GM21515 (cell line): ENCODE measurements at regions not wholly inside any gene's neighbourhood (a gene's known extent, or its start where the extent isn't known, plus 50 kb on each side); places are given as distances from the start of the nearest gene placed in this dataset.

Experiments used
- ATAC-seq: cut with Tn5 transposase; IDR thresholded peaks from one replicate; pipeline ENCODE4 v1.9.1; 2021; ENCODE audit not compliant: unreplicated experiment

DNA sequence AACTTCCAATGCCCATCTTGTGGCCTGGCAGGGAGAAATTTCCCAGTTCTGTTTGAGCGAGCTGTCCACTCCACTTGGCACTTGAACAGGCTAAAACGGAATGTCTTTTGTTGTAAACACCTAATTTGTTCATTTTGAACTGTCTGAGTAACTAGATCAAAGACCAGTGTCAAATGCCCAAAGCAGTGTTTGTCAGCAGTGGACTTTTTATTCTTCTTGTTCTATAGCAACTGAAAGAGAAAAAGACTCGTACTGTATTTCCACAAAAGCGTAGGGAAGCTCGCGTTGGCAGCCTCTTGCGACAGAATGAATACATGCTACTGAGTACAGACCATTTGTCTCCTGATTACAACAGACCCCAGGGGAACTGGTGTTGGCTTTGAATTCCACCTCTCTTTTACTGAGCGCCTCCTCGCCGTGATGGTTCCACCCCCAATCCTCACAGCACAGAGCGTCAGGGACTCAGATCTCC is 601.8 kb upstream of the ZNF608 start:
- no peak for ATAC-seq

DNA sequence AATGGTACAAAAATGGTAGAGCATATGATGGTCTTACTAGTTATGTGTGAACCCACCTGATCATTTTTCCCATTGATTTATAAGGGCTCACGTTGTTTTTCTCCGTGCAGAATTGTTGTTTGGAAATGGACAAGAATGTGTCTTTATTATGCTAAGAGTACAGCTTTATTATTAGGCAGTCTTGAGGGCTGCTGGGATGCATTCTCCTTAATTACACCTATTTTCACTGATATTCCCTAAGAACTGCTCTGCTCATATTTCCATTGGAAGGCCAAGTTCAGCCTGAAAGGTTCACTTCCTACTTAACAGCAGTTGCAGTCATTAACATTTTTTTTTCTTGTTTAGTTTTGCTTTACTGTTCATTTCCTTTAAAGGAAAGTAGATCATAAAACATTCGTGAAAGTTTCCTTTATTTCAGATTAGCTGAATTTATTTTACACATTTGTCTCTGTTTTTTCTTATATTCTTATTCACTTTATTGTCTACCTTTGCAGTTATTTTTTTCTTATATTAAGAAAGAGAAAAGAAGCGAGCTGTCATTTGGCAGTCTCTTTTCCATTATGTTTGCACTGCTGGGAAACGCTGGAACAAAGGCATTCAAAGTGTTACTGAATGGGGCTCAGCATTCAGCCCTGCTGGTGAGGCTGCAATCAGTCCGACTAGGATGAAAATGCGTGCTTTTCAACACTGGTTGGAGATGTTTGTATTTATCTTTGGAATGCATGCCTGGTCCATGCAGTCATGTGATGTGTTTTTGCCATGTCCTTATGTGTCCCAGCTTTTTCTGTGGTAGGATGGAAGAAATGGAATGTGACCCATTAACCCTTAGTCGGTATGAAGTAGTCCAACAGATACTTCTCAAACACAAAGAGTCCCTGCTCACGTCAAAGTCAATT is 602.7 kb upstream of the ZNF608 start:
- no peak for ATAC-seq

DNA sequence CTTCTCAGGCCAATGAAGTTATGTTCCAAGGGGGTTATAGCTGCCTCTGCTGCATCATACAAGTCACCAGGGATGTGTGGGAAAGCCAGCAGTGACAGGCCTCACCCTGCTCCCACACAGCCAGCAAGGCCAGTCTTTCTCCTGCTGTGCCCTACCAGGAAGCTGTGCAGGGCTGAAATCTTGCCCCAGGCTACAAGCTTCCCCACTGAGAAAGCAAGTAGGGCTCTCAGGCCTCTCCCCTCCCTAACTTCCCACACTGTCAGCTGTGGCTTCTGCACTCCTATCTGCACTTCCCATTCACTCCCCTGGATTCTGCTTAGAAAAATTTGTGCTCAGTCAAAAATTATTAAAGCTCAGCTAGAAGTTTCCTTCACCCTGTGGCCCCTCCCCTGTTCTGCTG is 611.2 kb upstream of the ZNF608 start:
- no peak for ATAC-seq

DNA sequence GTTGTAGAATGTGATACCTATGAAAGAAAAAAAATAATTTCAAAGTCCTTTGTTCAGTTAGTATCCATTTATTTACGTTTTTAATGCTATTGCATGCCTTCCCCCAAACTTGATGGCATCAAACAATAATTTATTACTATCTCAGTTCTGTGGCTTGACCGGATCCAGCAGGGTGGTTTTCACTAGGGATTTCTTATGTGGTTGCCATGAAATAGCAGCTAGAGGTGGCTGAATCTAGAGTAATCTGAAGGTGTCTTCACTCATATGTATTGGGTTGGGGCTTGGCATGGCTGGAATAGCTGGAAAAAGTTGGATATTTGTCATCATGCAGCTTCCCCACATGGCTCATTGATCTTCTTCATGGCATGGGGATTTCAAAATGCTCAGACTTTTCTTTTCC is 619.3 kb upstream of the ZNF608 start:
- ATAC-seq = no peak

DNA sequence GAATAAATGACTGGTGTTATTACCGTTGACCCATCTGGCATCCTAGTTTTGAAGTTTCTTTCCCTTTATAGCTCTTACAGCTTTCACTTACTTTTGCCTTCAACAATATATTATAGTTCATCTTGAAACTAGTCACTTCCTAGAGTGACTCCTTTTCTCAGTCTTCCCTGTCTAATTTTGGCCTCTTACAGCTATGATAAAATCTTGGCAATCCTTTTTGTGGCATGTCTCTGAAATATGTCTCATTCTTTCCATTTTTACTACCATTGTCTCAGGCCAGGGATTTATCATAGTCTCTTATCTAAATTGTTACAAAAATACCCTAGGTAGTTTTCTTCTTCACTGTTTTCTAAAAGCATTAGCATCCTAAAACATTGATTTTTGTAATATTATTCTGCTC is 621.3 kb upstream of the ZNF608 start:
- ATAC-seq = no peak

DNA sequence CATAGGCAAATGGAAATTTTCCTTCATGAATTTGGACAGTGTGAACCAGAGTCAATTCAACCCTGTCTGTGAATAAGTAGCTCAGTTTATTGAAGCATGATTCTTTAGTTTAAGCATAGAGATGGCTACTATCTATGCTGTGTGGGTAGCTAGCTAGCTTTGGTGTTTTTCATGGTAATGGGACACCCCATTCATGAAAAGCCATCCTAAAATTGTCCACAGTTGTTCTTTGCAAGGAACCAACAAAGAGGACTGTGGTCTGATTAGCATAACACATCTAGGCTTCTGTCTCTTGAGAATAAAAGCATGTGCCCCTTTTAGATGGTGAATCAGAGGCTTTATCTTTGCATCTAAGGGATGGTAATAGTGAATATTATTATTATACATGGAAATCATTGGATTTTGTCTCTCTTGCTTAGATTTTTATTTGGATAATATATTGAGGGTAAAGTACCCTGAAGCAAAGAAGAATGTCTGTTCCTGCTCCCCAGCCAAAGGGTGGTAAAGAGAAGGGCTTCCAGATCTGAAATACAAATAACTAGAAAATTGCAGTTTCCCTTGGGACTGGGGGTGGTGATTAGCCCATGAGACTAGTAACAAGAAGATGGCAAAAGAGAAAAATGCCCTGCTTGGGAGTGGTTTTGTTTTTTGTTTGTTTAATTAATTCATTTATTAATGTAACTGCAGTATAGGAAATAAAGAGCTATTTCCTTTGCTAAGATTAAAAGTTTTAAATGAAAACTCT is 624.2 kb upstream of the ZNF608 start:
- no peak for ATAC-seq

DNA sequence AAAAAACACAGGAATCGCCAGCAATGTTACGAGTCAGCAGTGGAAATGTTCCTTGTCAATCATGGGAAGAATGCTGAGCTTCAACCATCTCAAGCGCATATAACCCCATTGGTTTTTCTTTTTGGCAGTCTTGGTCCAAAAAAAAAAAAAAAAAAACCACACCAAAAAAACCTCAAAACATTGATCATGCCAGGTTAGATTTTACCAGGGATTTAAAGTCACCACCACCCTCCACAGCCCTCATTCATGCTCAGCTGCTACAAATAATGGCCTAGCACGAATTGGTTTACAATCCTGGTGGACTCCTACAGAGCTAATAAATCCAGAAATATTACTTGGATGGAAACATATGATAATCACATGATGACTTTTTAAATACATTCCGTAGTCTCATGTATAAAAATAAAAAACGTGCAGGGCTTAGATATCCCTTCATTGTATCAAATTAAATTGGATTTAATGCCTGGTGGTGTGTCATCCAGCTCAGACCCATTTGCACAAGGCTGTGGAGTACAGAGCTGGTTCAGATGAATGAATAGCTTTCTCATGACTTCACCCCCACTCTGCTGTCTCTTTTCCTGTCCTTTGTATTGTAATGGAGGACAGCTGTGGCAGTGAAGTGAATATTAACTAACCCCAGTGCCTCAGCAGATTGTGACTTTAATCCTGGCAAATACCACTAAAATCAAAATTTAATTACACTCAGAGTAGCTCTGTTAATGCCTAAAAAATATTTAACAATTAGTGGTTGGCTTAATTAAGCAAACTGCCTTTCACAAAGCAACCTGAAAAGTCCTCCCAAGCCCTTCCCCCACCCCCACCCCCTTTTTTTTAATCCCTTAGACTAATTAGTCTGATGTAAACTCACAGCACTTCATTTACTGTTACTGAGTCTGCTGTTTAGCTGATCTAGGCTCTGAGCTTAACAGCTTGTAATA is 626.5 kb upstream of the ZNF608 start:
- ATAC-seq = no peak

DNA sequence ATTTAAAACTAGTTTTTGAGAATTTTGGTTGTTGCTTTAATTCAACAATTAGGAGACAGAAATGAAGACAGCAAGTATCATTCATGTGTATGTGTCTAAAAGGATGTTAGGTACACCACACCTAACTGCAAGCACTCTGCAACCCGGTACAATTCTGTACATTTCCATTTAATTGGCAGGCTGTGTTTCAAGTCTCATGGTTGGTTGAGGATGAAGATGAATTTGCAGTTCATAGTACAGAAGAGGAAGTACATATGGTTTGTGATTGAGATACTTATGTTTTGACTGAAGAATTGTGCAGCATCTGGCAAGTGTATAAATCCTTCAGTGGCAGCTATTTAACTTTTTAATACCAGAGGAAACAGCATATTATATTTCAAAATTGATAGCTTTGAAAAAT is 628.7 kb upstream of the ZNF608 start:
- ATAC-seq = peak; percentile 69

DNA sequence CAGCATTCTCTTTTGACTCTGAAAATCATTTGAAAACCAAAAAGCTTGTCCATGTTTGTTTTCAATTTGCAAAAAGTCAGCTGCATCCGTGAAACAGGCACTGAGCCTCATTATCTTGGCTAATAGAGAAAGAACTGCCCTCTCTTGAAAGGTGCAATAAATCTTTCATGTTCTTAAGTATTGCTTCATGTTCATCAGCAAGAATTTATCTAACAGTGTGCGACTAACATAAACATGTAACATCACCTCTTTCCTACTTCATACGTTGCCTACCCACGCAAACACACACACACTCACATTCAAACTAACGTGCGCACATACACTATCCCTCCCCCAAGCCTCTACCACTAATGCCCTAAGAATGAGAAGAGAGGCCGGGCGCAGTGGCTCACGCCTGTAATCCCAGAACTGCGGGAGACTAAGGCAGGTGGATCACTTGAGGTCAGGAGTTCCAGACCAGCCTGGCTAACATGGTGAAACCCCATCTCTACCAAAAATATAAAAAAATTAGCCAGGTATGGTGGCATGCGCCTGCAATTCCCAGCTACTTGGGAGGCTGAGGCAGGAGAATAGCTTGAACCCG is 629.7 kb upstream of the ZNF608 start:
- no peak for ATAC-seq

DNA sequence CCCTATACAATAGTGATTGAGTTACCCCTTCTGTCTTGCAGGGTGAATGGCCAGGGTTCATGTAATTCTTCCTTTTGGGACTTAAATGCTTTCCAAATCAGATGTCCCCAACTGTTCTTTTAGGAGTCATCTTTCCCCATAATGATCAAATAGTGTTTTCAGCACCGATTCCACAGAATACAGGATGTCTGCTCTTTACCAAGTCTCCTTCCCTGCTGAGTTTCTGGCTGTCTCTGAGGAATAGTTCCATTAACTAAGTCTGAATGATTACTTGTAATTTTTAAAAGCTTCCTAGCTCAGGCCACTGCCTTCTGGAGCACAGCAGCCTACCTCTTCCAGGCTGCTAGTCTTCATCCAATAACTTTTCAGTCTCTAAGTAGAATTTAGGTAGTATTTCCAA is 630.7 kb upstream of the ZNF608 start:
- no peak for ATAC-seq

DNA sequence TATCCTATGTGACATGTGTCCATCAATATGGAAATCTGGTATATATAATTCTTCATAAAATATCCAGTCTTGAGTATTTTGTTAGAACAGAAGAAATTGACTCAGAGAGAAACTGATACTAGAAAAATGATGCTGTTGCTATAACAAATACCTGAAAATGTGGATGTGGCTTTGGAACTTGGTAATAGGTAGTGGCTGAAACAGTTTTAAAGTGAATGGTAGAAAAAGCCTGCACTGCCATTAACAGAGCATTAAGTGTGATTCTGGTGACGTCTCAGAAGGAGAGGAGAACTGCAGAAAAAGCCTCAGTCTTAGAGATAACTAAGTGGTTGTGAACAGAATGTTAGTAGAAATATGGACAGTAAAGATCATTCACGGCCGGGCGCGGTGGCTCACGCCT is 634.9 kb upstream of the ZNF608 start:
- ATAC-seq = no peak

DNA sequence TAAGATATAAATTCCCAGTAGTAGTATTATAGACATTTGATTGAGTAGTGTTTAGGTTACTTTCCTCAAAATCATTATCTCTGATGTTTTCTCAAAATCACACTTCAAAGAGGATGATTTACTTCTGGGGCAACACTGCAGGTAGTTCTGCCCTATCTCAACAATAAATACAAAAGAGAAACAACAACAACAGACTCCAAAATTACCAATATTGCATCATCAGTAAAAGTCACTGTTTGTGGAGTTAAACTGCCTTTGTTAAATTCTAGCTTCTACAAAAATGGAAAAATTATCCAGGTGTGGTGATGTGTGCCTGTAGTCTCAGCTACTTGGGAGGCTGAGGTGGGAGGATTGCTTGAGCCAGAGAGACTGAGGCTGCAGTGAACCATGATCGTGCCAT is 637.6 kb upstream of the ZNF608 start:
- no peak for ATAC-seq

DNA sequence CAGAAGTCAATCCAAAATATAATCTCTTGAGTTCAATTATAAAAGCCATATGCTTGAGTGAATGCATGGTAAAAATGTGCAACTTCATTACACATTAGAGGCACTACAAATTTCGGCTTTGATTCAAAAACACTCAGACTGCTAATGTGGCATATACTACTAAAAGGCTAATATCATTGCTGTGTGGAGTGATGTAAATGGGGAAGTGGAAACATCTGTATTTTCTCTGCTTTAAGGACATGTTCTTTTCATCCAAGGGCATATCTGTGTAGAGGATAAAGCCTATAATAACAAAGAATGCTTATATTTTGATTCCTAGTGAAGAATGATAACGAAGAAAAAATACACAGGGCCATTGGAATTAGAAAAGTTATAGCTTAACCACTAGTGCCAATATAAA is 643.9 kb upstream of the ZNF608 start:
- ATAC-seq = no peak

DNA sequence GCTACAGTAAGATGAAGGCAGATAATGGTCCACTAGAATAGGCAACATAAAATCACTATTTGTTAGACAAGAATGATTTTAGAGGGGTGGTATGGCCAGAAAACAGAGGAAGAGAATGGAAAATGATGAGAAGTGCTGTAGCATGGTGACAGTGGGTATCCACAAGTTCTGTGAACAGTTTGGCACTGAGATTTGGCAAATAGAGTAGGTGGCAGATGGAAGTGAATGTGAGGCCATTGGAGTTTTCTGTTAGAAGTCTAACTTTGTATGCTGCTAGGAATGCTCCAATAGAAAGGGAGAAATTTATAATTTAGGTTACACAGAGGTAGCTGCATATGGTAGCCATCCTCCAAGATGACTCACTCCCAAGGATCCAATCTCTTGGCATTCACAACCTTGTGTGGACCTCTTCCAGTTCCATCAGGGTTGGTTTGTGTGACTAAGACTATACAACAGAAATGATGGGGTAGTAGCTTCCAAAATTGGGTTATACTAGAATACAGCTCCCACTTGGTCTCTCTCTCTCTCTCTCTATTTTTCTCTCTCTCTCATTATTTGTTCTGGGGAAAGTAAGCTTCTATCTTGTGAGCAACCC is 646.9 kb upstream of the ZNF608 start:
- ATAC-seq = no peak

DNA sequence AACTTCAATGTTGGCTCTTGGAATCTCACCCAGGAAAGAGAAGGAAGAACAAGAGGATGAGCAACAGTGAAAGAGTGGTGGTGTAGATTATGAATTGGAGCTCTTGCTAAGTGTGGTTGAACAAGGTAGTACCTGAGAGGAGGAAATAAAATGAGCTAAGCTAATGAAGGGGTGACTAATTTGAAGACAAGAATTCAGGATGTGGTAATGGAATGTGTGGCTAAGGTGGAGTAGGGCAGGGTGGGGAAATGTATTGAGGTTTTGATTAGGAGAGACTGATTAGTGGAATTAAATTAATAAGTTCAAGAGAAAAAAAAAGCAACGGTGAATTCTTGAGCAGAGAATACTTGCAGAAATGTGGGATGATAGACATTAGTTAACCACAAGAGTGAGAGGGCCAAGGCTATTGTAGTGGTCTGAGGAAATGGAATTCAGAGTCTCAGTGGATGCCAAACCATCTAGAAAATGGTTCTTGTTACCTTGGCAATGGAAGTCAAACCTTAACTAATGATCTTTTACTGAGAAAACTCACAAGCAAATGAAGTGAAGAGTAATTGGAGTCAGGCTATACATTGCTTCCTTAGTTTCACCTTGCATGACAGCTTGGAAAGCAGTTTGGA is 648.3 kb upstream of the ZNF608 start:
- no peak for ATAC-seq

DNA sequence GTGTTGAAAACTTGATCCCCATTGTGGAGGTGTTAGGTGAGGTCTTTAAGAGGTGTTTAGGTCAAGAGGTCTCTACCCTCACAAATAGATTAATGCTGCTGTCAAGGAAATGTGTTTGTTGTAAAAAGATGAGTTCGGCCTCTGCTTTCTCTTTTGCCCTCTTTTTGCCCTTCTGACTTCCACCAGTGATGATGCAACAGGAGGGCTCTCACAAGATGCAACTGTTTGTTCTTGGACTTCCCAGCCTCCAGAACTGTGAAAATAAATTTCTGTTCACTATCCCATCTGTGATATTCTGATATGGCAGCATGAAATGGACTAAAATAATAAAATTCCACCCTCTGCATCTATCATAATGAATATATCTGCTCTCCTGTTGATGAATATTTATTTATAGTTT is 650.0 kb upstream of the ZNF608 start:
- ATAC-seq = no peak

DNA sequence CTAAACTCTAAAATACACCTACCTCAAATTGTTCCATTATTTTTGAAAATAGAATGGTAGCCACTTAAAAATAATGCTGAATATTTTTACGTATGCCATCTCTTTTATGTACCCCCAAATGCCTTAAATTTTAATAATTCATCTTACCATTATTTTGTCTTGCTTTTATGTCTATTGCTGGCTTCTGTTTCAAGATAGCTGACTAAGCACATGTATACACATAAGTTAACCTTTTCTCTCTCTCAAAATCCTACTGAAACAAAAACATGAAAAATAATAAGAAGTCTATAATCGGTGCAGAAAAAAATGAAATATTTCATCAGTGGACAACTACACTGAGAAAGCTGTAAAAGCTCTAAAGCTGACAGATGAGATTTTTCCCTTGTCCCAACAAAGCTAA is 652.0 kb upstream of the ZNF608 start:
- ATAC-seq = no peak

DNA sequence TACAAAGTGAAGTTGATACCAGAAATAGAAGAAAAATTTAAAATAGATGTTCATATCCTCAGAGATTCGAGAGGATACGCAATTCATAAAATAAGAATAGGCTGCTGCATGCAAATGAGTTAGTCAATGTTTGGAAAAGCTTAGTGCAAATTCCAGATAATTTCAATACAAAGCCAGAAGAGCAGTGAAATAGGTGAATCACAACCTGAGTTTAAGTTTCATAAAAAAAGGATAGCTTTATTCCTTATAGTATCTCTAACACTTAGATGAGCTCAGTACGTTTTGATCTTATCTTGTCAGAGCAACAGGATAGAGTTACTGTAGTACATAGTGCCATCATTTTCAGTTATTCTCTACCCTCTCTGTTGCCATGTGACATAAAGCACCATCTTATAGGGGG is 653.4 kb upstream of the ZNF608 start:
- no peak for ATAC-seq

DNA sequence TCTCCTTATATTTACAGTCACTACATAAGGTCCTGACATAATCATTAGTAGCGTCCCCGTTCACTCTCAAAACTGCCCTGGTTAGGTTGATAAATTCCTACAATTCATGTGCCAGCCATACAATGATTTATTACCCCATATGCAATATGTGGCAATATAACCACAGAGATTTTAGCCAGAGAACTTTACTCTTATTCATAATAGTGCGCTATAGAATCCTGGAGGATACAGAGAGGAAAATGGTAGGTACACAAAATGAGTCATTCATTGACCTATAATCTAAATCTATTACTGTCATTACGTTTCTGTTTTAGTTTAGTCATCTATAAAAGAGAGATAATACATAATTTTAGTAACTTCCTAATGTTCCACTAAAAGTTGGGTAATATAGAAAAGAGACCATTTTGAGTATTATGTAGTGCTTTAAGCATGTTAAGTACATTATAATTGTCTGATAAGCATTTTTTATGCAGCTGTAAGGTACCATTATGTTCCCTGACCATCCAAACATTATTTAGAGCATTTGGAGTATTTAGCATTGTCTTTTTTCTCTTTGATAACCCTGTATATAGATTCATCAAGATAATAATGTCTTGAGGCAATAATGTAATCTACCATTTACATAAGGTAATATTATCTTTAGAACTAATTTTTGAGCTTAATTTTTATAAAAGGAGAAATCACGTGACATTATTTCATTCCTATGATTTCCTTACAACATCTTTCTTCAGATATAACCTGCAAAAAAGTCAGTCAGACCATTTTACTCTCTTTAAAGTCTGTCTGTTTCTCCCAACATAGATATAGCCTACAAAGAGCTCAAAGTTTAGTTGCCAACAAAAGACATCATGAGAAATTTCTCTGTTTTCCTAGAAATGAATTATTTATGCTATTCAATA is 655.5 kb upstream of the ZNF608 start:
- no peak for ATAC-seq
